ENCODE measurements at regions not wholly inside any gene's neighbourhood (a gene's known extent, or its start where the extent isn't known, plus 50 kb on each side); places are given as distances from the start of the nearest gene placed in this dataset.

- TF ChIP-seq CTCF (IDR thresholded peaks at IDR 0.05) (no peak), EP300 (IDR thresholded peaks at IDR 0.05) (no peak), POLR2A (IDR thresholded peaks at IDR 0.05) (no peak)
These were observed 139.4 kb upstream of the CELF4 start for GRCh38 chr18:37705016-37705415.
